Nephron (organoid): ENCODE measurements at regions not wholly inside any gene's neighbourhood (a gene's known extent, or its start where the extent isn't known, plus 50 kb on each side); places are given as distances from the start of the nearest gene placed in this dataset.

Experiments
- H3K27ac Mint-ChIP-seq, 3 experiments: 2 replicates each; pipeline ENCODE4 v1.8.0; 2020; ENCODE audit warnings: mixed read lengths in 3 of 3, mild to moderate bottlenecking in 2 of 3, moderate library complexity in 1 of 3
- H3K27me3 Mint-ChIP-seq: 2 replicates; pipeline ENCODE4 v1.8.0; 2021; ENCODE audit warnings: low read depth, mild to moderate bottlenecking, moderate library complexity, mixed read lengths
- H3K36me3 Mint-ChIP-seq: 2 replicates; pipeline ENCODE4 v1.8.0; 2020; ENCODE audit warnings: low read depth, mixed read lengths
- H3K4me1 Mint-ChIP-seq: 2 replicates; pipeline ENCODE4 v1.8.0; 2020; ENCODE audit warnings: mixed read lengths
- H3K4me3 Mint-ChIP-seq, 3 experiments: 2 replicates each; pipeline ENCODE4 v1.8.0; 2020; ENCODE audit warnings: mild to moderate bottlenecking in 3 of 3, mixed read lengths in 3 of 3, moderate library complexity in 2 of 3
- H3K9me3 Mint-ChIP-seq: 2 replicates; pipeline ENCODE4 v1.8.0; 2020; ENCODE audit warnings: mixed read lengths
- TF ChIP-seq, protein P1 (sequence below), 3 experiments: fragments of 200-600 bp; sonication (generic); IDR thresholded peaks; one replicate each; pipeline ENCODE4 v1.5.0; 2021; ENCODE audit warnings: antibody characterized with exemption in 3 of 3; ENCODE audit not compliant: unreplicated experiment in 3 of 3

DNA sequence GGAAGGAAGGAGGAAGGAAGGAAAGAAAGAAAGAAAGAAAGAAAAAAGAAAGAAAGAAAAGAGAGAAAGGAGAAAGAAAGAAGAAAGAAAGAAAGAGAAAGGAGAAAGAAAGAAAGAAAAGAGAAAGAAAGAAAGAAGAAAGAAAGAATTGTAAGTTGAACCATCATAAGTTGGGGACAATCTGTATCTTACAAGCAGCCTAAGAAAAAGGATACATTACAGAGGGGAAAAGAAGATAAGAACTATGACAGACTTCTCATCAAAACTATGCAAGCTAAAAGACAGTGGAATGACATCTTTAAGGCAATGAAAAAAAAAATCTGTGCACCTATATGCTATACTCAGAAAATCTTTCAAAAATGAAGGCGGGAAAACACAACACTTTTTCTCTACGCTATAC is 50.3 kb upstream of the SP4 start:
- H3K9me3 Mint-ChIP-seq: peaks cover 18% of the 10 kb centered on the region
- H3K4me1 Mint-ChIP-seq: no peaks in the 10 kb centered on the region
- H3K4me3 Mint-ChIP-seq: no peak overlapping the region
- TF ChIP-seq, protein P1, sequence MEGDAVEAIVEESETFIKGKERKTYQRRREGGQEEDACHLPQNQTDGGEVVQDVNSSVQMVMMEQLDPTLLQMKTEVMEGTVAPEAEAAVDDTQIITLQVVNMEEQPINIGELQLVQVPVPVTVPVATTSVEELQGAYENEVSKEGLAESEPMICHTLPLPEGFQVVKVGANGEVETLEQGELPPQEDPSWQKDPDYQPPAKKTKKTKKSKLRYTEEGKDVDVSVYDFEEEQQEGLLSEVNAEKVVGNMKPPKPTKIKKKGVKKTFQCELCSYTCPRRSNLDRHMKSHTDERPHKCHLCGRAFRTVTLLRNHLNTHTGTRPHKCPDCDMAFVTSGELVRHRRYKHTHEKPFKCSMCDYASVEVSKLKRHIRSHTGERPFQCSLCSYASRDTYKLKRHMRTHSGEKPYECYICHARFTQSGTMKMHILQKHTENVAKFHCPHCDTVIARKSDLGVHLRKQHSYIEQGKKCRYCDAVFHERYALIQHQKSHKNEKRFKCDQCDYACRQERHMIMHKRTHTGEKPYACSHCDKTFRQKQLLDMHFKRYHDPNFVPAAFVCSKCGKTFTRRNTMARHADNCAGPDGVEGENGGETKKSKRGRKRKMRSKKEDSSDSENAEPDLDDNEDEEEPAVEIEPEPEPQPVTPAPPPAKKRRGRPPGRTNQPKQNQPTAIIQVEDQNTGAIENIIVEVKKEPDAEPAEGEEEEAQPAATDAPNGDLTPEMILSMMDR (IDR thresholded peaks at IDR 0.05; ENCODE audit: unreplicated experiment in 3 of 3): no peak
- no peaks in the 10 kb centered on the region for H3K27me3 Mint-ChIP-seq
- H3K36me3 Mint-ChIP-seq: peaks cover 5% of the 10 kb centered on the region
- H3K27ac Mint-ChIP-seq: no peak overlapping the region
